WTC11 (cell line): ENCODE measurements at regions not wholly inside any gene's neighbourhood (a gene's known extent, or its start where the extent isn't known, plus 50 kb on each side); places are given as distances from the start of the nearest gene placed in this dataset.

ENCODE experiments used
- ATAC-seq: fragments of 200-7000 bp; cut with Tn5 transposase; 2 replicates; pipeline ENCODE4 v1.10.0; 2021; ENCODE audit warnings: mild to moderate bottlenecking, moderate library complexity
- CTCF ChIA-PET: fragments of 300-600 bp; sonication (Branson Sonifier 250); formaldehyde crosslinking; loops from one replicate; lab custom pipeline; 2021; ENCODE audit warnings: antibody characterized with exemption; lab: Charles Lee
- POLR2A ChIA-PET: fragments of 350-600 bp; sonication (Branson Sonifier 250); formaldehyde crosslinking; loops from one replicate; lab custom pipeline; 2021; ENCODE audit warnings: antibody characterized with exemption; lab: Charles Lee
- DNase-seq: peaks from one replicate; pipeline ENCODE4 v3.0.0; 2021; ENCODE audit warnings: low spot score
- H3K27ac Mint-ChIP-seq: 2 replicates; pipeline ENCODE4 v1.8.0; 2021; ENCODE audit warnings: mixed read lengths
- H3K27me3 Mint-ChIP-seq: 2 replicates; pipeline ENCODE4 v1.8.0; 2021; ENCODE audit warnings: low read depth, mild to moderate bottlenecking, moderate library complexity, mixed read lengths
- H3K36me3 Mint-ChIP-seq: 2 replicates; pipeline ENCODE4 v1.8.0; 2021; ENCODE audit warnings: mixed read lengths
- H3K4me1 Mint-ChIP-seq: 2 replicates; pipeline ENCODE4 v1.8.0; 2022; ENCODE audit warnings: mixed read lengths
- H3K4me3 Mint-ChIP-seq: 2 replicates; pipeline ENCODE4 v1.8.0; 2021; ENCODE audit warnings: mild to moderate bottlenecking, moderate library complexity, mixed read lengths
- H3K9me3 Mint-ChIP-seq: 2 replicates; pipeline ENCODE4 v1.8.0; 2021; ENCODE audit warnings: mixed read lengths
- ERG ChIP-seq: fragments of 250-450 bp; sonication (Bioruptor Pico); IDR thresholded peaks from 2 replicates; pipeline ENCODE4 v1.8.0; 2021; ENCODE audit warnings: mild to moderate bottlenecking
- IRF2 ChIP-seq: sonication (generic); formaldehyde crosslinking; IDR thresholded peaks from 2 replicates; pipeline ENCODE4 v1.8.0; 2022; ENCODE audit warnings: low read depth, missing genetic modification reagents, borderline replicate concordance
- TEAD4 ChIP-seq: sonication (generic); formaldehyde crosslinking; IDR thresholded peaks from 2 replicates; pipeline ENCODE4 v1.8.0; 2022; ENCODE audit warnings: mild to moderate bottlenecking, missing genetic modification reagents
- ZBTB21 ChIP-seq: sonication (generic); formaldehyde crosslinking; IDR thresholded peaks from 2 replicates; pipeline ENCODE4 v1.8.1; 2023; ENCODE audit warnings: mild to moderate bottlenecking, missing genetic modification reagents, borderline replicate concordance
- TF ChIP-seq, protein P1 (sequence below): sonication (generic); formaldehyde crosslinking; IDR thresholded peaks from 2 replicates; pipeline ENCODE4 v1.8.1; 2023; ENCODE audit warnings: mild to moderate bottlenecking, missing genetic modification reagents, borderline replicate concordance
- TF ChIP-seq, protein P2 (sequence below): sonication (generic); formaldehyde crosslinking; IDR thresholded peaks from 2 replicates; pipeline ENCODE4 v1.8.0; 2023; ENCODE audit warnings: mild to moderate bottlenecking, missing genetic modification reagents
- TF ChIP-seq, protein P3 (sequence below): sonication (generic); formaldehyde crosslinking; IDR thresholded peaks from 2 replicates; pipeline ENCODE4 v1.8.0; 2022; ENCODE audit warnings: mild to moderate bottlenecking, missing genetic modification reagents
- TF ChIP-seq, protein P4 (sequence below): sonication (generic); formaldehyde crosslinking; IDR thresholded peaks from 2 replicates; pipeline ENCODE4 v1.8.1; 2023; ENCODE audit warnings: mild to moderate bottlenecking, missing genetic modification reagents
- TF ChIP-seq, protein P5 (sequence below): sonication (generic); formaldehyde crosslinking; IDR thresholded peaks from 2 replicates; pipeline ENCODE4 v1.8.0; 2022; ENCODE audit warnings: missing genetic modification reagents

- peaks cover 7% of the 10 kb centered on the region for H3K27me3 Mint-ChIP-seq
- H3K9me3 Mint-ChIP-seq = peaks cover 23% of the 10 kb centered on the region
- H3K36me3 Mint-ChIP-seq = peaks cover 7% of the 10 kb centered on the region
- ChIA-PET CTCF (interaction anchor here (0.6 to 4.2 kb wide), 22 partner anchors 9 to 192 kb away, joined by 3 to 28 read pairs (median 4); partner anchors contain the start of gene BARX1), POLR2A (no interaction called here)
- peak; percentile 60 for DNase-seq
- H3K4me3 Mint-ChIP-seq = no peak overlapping the region
- ATAC-seq = peak; percentile 94
- H3K4me1 Mint-ChIP-seq = peaks cover under 1% of the 10 kb centered on the region; the same call in 1 of the 2 replicates
- H3K27ac Mint-ChIP-seq = no peak overlapping the region
- TF ChIP-seq ERG (CRISPR knock-in tag) = no peak
- TF ChIP-seq, protein P1, sequence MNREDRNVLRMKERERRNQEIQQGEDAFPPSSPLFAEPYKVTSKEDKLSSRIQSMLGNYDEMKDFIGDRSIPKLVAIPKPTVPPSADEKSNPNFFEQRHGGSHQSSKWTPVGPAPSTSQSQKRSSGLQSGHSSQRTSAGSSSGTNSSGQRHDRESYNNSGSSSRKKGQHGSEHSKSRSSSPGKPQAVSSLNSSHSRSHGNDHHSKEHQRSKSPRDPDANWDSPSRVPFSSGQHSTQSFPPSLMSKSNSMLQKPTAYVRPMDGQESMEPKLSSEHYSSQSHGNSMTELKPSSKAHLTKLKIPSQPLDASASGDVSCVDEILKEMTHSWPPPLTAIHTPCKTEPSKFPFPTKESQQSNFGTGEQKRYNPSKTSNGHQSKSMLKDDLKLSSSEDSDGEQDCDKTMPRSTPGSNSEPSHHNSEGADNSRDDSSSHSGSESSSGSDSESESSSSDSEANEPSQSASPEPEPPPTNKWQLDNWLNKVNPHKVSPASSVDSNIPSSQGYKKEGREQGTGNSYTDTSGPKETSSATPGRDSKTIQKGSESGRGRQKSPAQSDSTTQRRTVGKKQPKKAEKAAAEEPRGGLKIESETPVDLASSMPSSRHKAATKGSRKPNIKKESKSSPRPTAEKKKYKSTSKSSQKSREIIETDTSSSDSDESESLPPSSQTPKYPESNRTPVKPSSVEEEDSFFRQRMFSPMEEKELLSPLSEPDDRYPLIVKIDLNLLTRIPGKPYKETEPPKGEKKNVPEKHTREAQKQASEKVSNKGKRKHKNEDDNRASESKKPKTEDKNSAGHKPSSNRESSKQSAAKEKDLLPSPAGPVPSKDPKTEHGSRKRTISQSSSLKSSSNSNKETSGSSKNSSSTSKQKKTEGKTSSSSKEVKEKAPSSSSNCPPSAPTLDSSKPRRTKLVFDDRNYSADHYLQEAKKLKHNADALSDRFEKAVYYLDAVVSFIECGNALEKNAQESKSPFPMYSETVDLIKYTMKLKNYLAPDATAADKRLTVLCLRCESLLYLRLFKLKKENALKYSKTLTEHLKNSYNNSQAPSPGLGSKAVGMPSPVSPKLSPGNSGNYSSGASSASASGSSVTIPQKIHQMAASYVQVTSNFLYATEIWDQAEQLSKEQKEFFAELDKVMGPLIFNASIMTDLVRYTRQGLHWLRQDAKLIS = no peak
- TF ChIP-seq, protein P2, sequence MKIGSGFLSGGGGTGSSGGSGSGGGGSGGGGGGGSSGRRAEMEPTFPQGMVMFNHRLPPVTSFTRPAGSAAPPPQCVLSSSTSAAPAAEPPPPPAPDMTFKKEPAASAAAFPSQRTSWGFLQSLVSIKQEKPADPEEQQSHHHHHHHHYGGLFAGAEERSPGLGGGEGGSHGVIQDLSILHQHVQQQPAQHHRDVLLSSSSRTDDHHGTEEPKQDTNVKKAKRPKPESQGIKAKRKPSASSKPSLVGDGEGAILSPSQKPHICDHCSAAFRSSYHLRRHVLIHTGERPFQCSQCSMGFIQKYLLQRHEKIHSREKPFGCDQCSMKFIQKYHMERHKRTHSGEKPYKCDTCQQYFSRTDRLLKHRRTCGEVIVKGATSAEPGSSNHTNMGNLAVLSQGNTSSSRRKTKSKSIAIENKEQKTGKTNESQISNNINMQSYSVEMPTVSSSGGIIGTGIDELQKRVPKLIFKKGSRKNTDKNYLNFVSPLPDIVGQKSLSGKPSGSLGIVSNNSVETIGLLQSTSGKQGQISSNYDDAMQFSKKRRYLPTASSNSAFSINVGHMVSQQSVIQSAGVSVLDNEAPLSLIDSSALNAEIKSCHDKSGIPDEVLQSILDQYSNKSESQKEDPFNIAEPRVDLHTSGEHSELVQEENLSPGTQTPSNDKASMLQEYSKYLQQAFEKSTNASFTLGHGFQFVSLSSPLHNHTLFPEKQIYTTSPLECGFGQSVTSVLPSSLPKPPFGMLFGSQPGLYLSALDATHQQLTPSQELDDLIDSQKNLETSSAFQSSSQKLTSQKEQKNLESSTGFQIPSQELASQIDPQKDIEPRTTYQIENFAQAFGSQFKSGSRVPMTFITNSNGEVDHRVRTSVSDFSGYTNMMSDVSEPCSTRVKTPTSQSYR (CRISPR knock-in tag) = no peak
- TF ChIP-seq TEAD4 = no peak
- no peak for TF ChIP-seq ZBTB21 (CRISPR knock-in tag)
- TF ChIP-seq, protein P3, sequence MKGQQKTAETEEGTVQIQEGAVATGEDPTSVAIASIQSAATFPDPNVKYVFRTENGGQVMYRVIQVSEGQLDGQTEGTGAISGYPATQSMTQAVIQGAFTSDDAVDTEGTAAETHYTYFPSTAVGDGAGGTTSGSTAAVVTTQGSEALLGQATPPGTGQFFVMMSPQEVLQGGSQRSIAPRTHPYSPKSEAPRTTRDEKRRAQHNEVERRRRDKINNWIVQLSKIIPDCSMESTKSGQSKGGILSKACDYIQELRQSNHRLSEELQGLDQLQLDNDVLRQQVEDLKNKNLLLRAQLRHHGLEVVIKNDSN (CRISPR knock-in tag) = no peak
- no peak for TF ChIP-seq IRF2
- TF ChIP-seq, protein P4, sequence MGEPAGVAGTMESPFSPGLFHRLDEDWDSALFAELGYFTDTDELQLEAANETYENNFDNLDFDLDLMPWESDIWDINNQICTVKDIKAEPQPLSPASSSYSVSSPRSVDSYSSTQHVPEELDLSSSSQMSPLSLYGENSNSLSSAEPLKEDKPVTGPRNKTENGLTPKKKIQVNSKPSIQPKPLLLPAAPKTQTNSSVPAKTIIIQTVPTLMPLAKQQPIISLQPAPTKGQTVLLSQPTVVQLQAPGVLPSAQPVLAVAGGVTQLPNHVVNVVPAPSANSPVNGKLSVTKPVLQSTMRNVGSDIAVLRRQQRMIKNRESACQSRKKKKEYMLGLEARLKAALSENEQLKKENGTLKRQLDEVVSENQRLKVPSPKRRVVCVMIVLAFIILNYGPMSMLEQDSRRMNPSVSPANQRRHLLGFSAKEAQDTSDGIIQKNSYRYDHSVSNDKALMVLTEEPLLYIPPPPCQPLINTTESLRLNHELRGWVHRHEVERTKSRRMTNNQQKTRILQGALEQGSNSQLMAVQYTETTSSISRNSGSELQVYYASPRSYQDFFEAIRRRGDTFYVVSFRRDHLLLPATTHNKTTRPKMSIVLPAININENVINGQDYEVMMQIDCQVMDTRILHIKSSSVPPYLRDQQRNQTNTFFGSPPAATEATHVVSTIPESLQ (CRISPR knock-in tag) = no peak
- TF ChIP-seq, protein P5, sequence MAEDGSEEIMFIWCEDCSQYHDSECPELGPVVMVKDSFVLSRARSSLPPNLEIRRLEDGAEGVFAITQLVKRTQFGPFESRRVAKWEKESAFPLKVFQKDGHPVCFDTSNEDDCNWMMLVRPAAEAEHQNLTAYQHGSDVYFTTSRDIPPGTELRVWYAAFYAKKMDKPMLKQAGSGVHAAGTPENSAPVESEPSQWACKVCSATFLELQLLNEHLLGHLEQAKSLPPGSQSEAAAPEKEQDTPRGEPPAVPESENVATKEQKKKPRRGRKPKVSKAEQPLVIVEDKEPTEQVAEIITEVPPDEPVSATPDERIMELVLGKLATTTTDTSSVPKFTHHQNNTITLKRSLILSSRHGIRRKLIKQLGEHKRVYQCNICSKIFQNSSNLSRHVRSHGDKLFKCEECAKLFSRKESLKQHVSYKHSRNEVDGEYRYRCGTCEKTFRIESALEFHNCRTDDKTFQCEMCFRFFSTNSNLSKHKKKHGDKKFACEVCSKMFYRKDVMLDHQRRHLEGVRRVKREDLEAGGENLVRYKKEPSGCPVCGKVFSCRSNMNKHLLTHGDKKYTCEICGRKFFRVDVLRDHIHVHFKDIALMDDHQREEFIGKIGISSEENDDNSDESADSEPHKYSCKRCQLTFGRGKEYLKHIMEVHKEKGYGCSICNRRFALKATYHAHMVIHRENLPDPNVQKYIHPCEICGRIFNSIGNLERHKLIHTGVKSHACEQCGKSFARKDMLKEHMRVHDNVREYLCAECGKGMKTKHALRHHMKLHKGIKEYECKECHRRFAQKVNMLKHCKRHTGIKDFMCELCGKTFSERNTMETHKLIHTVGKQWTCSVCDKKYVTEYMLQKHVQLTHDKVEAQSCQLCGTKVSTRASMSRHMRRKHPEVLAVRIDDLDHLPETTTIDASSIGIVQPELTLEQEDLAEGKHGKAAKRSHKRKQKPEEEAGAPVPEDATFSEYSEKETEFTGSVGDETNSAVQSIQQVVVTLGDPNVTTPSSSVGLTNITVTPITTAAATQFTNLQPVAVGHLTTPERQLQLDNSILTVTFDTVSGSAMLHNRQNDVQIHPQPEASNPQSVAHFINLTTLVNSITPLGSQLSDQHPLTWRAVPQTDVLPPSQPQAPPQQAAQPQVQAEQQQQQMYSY (CRISPR knock-in tag) = no peak
- TF ChIP-seq, all 79 proteins: peak for 0
Measured at GRCh38 chr9:93820667-93821306, 134.4 kb downstream of the BARX1 start.
